ENCODE measurements at regions not wholly inside any gene's neighbourhood (a gene's known extent, or its start where the extent isn't known, plus 50 kb on each side); places are given as distances from the start of the nearest gene placed in this dataset.
"Not testable (repeated sequence)": the region's sequence is repeated elsewhere in the genome, so short reads cannot be mapped to it uniquely, and the experiment has no call there.

GRCh38 chr14:29982171-29982570 is 54.5 kb upstream of the PRKD1 start:
- no peak for DNase-seq (ENCODE audit: low spot score)

GRCh38 chr14:29982993-29983392 is 55.3 kb upstream of the PRKD1 start:
- DNase-seq (ENCODE audit: low spot score) = no peak

GRCh38 chr14:29990344-29990857 is 62.8 kb upstream of the PRKD1 start:
- DNase-seq (ENCODE audit: low spot score) = not testable (repeated sequence)

- DNase-seq (ENCODE audit: low spot score) = no peak
Observed at GRCh38 chr14:29990993-29991392, 63.3 kb upstream of the PRKD1 start.

- DNase-seq (ENCODE audit: low spot score) = no peak
Observed at GRCh38 chr14:29993143-29993542, 65.5 kb upstream of the PRKD1 start.

- DNase-seq (ENCODE audit: low spot score) = no peak
Observed at GRCh38 chr14:29999013-29999539, 71.4 kb upstream of the PRKD1 start.

- no peak for DNase-seq (ENCODE audit: low spot score)
Observed at GRCh38 chr14:30002859-30003258, 75.2 kb upstream of the PRKD1 start.

- DNase-seq (ENCODE audit: low spot score) = no peak
Observed at GRCh38 chr14:30005114-30005808, 77.6 kb upstream of the PRKD1 start.

GRCh38 chr14:30006695-30007094 is 79.0 kb upstream of the PRKD1 start:
- no peak for DNase-seq (ENCODE audit: low spot score)

- DNase-seq (ENCODE audit: low spot score) = no peak
Observed at GRCh38 chr14:30015489-30015888, 87.8 kb upstream of the PRKD1 start.

- DNase-seq (ENCODE audit: low spot score) = no peak
Observed at GRCh38 chr14:30016002-30016401, 88.4 kb upstream of the PRKD1 start.

- no peak for DNase-seq (ENCODE audit: low spot score)
Observed at GRCh38 chr14:30017370-30017993, 89.8 kb upstream of the PRKD1 start.

- no peak for DNase-seq (ENCODE audit: low spot score)
Observed at GRCh38 chr14:30020271-30020670, 92.6 kb upstream of the PRKD1 start.

- DNase-seq (ENCODE audit: low spot score) = no peak
Observed at GRCh38 chr14:30020687-30021086, 93.0 kb upstream of the PRKD1 start.

- not testable (repeated sequence) for DNase-seq (ENCODE audit: low spot score)
Observed at GRCh38 chr14:30023350-30023749, 95.7 kb upstream of the PRKD1 start.

- no peak for DNase-seq (ENCODE audit: low spot score)
Observed at GRCh38 chr14:30034152-30034551, 106.5 kb upstream of the PRKD1 start.

- DNase-seq (ENCODE audit: low spot score) = no peak
Observed at GRCh38 chr14:30035361-30035760, 107.7 kb upstream of the PRKD1 start.

GRCh38 chr14:30045720-30046119 is 118.1 kb upstream of the PRKD1 start:
- no peak for DNase-seq (ENCODE audit: low spot score)

GRCh38 chr14:30053103-30053502 is 125.5 kb upstream of the PRKD1 start:
- DNase-seq (ENCODE audit: low spot score) = no peak

GRCh38 chr14:30054201-30054600 is 126.6 kb upstream of the PRKD1 start:
- no peak for DNase-seq (ENCODE audit: low spot score)

- no peak for DNase-seq (ENCODE audit: low spot score)
Observed at GRCh38 chr14:30058401-30058800, 130.8 kb upstream of the PRKD1 start.

- DNase-seq (ENCODE audit: low spot score) = no peak
Observed at GRCh38 chr14:30063746-30064145, 136.1 kb upstream of the PRKD1 start.

- DNase-seq (ENCODE audit: low spot score) = no peak
Observed at GRCh38 chr14:30064454-30064853, 136.8 kb upstream of the PRKD1 start.

All from left forelimb (tissue), 1 donor.